B cell (primary cell): ENCODE measurements at regions not wholly inside any gene's neighbourhood (a gene's known extent, or its start where the extent isn't known, plus 50 kb on each side); places are given as distances from the start of the nearest gene placed in this dataset.

ENCODE experiments used
- ATAC-seq: fragments of 200-7000 bp; cut with Tn5 transposase; one replicate; pipeline ENCODE4 v1.10.0; 2021; ENCODE audit warnings: low read depth, mild to moderate bottlenecking, moderate number of reproducible peaks, moderate library complexity
- CTCF ChIA-PET: fragments of 350-600 bp; sonication (Branson Sonifier 250); formaldehyde crosslinking; loops from one replicate; lab custom pipeline; 2021; ENCODE audit warnings: antibody characterized with exemption, inconsistent platforms; lab: Charles Lee
- POLR2A ChIA-PET: fragments of 350-600 bp; sonication (Branson Sonifier 250); formaldehyde crosslinking; loops from one replicate; lab custom pipeline; 2021; ENCODE audit warnings: antibody characterized with exemption; lab: Charles Lee
- DNase-seq: peaks from one replicate; pipeline ENCODE4 v3.0.0; 2013
- H2AFZ ChIP-seq: 2 replicates; pipeline ENCODE4 v1.6.1; 2012; ENCODE audit warnings: mild to moderate bottlenecking, low read depth, low read length; ENCODE audit not compliant: insufficient read depth, poor library complexity, severe bottlenecking
- H3K27ac ChIP-seq, 2 donors: 1 replicate in 1 of 2; 2 replicates in 1 of 2; pipeline ENCODE4 v1.5.1; 2012 to 2013; ENCODE audit warnings: low read length in 2 of 2, mild to moderate bottlenecking in 2 of 2, moderate library complexity in 1 of 2
- H3K27me3 ChIP-seq, 4 experiments: fragments of 200-600 bp in 1 of 4; sonication (generic) in 1 of 4; replicated peaks in 1 of 4; 1 replicate in 2 of 4; 2 replicates in 2 of 4; pipeline versions ENCODE4 v1.6.1 to v1.7.0; 2013 to 2016; ENCODE audit warnings: low read length in 3 of 4, mild to moderate bottlenecking in 2 of 4, mixed read lengths in 1 of 4, moderate library complexity in 1 of 4; ENCODE audit not compliant: insufficient read depth in 4 of 4, control insufficient read depth in 3 of 4; ENCODE audit errors: control extremely low read depth in 1 of 4
- H3K36me3 ChIP-seq, 2 experiments: replicated peaks in 1 of 2; 1 replicate in 1 of 2; 2 replicates in 1 of 2; pipeline versions ENCODE4 v1.6.1 to v1.7.1; 2013; ENCODE audit warnings: low read length in 1 of 2; ENCODE audit not compliant: insufficient read depth in 2 of 2, control insufficient read depth in 1 of 2; ENCODE audit errors: control extremely low read depth in 1 of 2, extremely low read depth in 1 of 2
- H3K4me1 ChIP-seq, 2 donors: fragments of 200-600 bp in 1 of 2; sonication (generic) in 1 of 2; 1 replicate in 1 of 2; 2 replicates in 1 of 2; pipeline versions ENCODE4 v1.5.1 to v1.6.1; 2013 to 2017; ENCODE audit warnings: low read length in 2 of 2; ENCODE audit not compliant: control insufficient read depth in 2 of 2, insufficient read depth in 2 of 2
- H3K4me2 ChIP-seq: replicated peaks from 2 replicates; pipeline ENCODE3; 2012; ENCODE audit warnings: mild to moderate bottlenecking, low read depth, low read length; ENCODE audit not compliant: poor library complexity, severe bottlenecking
- H3K4me3 ChIP-seq, 5 experiments: fragments of 200-600 bp in 1 of 5; sonication (generic) in 1 of 5; 1 replicate in 3 of 5; 2 replicates in 2 of 5; pipeline versions ENCODE4 v1.5.1 to v1.7.0; 2011 to 2016; ENCODE audit warnings: low read length in 4 of 5, mild to moderate bottlenecking in 4 of 5, low read depth in 2 of 5, control low read depth in 1 of 5, moderate library complexity in 1 of 5; ENCODE audit not compliant: insufficient read depth in 1 of 5; ENCODE audit errors: control extremely low read depth in 1 of 5, extremely low read depth in 1 of 5
- H3K79me2 ChIP-seq: fragments of 200-600 bp; sonication (generic); one replicate; pipeline ENCODE4 v1.6.0; 2016; ENCODE audit warnings: low read length; ENCODE audit not compliant: control insufficient read depth, insufficient read depth
- H3K9ac ChIP-seq: fragments of 200-600 bp; sonication (generic); 2 replicates; pipeline ENCODE4 v1.6.1; 2017; ENCODE audit warnings: mild to moderate bottlenecking, low read length, moderate library complexity
- H3K9me3 ChIP-seq, 3 donors: one replicate each; pipeline versions ENCODE4 v1.6.1 to v1.7.1; 2013; ENCODE audit warnings: low read length in 2 of 3; ENCODE audit not compliant: control insufficient read depth in 2 of 3, insufficient read depth in 1 of 3; ENCODE audit errors: control extremely low read depth in 1 of 3
- H4K20me1 ChIP-seq: 2 replicates; pipeline ENCODE4 v1.6.0; 2012; ENCODE audit warnings: mild to moderate bottlenecking, low read length; ENCODE audit not compliant: insufficient read depth, control insufficient read depth, poor library complexity, severe bottlenecking
- H3K27ac Mint-ChIP-seq: one replicate; pipeline ENCODE4 v1.8.0; 2021; ENCODE audit warnings: mixed read lengths
- H3K27me3 Mint-ChIP-seq: one replicate; pipeline ENCODE4 v1.8.0; 2021; ENCODE audit warnings: mixed read lengths
- H3K4me1 Mint-ChIP-seq: one replicate; pipeline ENCODE4 v1.8.0; 2021; ENCODE audit warnings: mixed read lengths
- H3K4me3 Mint-ChIP-seq: one replicate; pipeline ENCODE4 v1.8.0; 2021; ENCODE audit warnings: mixed read lengths
- H3K9me3 Mint-ChIP-seq: one replicate; pipeline ENCODE4 v1.8.0; 2022; ENCODE audit warnings: mixed read lengths; ENCODE audit not compliant: insufficient read depth
- CTCF ChIP-seq: fragments of 200-600 bp; IDR thresholded peaks from one replicate; pipeline ENCODE4 v1.8.0; 2022; ENCODE audit warnings: antibody characterized with exemption, mild to moderate bottlenecking
- EZH2 ChIP-seq: IDR thresholded peaks from 2 replicates; pipeline ENCODE4 v1.6.1; 2012; ENCODE audit warnings: borderline replicate concordance, low read depth, mild to moderate bottlenecking, moderate library complexity, low read length; ENCODE audit not compliant: insufficient read depth, poor library complexity, severe bottlenecking
- WGBS: methylation state at CpG from one replicate; pipeline ENCODE4 v1.1.5; 2013; ENCODE audit warnings: missing lambda C conversion rate; ENCODE audit not compliant: insufficient coverage; 5-methylcytosine and 5-hydroxymethylcytosine counted together
- intact Hi-C: fragments of 100-400 bp; cut with micrococcal nuclease; formaldehyde crosslinking; loops from one replicate; pipeline ENCODE4 v1.10.0; 2022

DNA sequence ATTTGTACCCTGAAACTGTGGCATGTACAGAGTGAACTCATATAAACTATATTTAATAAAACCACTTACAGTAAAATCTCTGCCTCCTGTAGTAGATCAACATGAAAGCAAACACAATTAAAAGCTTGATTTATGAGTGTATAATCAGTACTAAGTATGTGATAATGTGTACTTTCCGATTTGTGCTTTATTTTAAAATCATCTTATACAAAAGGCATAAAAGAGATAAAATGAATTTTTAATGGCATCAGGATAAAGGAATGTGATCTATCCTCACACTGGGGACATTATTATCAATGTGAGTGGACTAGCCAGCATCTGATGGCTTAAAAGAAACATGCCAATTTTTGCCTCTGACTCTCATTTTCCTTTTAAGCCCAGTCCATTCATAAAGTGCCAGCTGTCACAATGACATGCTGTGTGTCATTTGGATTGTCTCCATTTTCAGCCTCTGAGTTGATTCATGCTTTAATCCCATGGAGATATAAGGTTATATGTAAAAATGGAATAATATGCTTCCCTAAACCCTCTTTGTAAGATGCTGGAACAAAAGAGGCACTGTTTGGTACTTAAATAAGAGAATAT is 831.6 kb upstream of the EYS start:
- no peaks in the 10 kb centered on the region for H3K79me2 ChIP-seq
- Mint-ChIP-seq H3K4me1 (no peaks in the 10 kb centered on the region), H3K27me3 (no peaks in the 10 kb centered on the region), H3K4me3 (no peak overlapping the region), H3K9me3 (peaks cover 5% of the 10 kb centered on the region), H3K27ac (no peak overlapping the region)
- ChIA-PET POLR2A (no interaction called here), CTCF (no interaction called here)
- no peak overlapping the region for H3K4me2 ChIP-seq
- no peak overlapping the region for H3K4me3 ChIP-seq
- intact Hi-C loops: no loop called here
- TF ChIP-seq EZH2: no peak
- TF ChIP-seq CTCF: no peak
- no peak overlapping the region for H2AFZ ChIP-seq
- no peak for DNase-seq
- H3K27ac ChIP-seq: no peak overlapping the region
- H3K4me1 ChIP-seq: no peaks in the 10 kb centered on the region
- peaks cover 0 to 9% (median 3%) of the 10 kb centered on the region in 3 donors for H3K9me3 ChIP-seq
- ATAC-seq: no peak
- H3K9ac ChIP-seq: no peak overlapping the region
- WGBS: no CpG with 5 or more reads among the region's 1 CpG
- H3K27me3 ChIP-seq: no peaks in the 10 kb centered on the region
- H4K20me1 ChIP-seq: no peaks in the 10 kb centered on the region
- H3K36me3 ChIP-seq: no peaks in the 10 kb centered on the region

DNA sequence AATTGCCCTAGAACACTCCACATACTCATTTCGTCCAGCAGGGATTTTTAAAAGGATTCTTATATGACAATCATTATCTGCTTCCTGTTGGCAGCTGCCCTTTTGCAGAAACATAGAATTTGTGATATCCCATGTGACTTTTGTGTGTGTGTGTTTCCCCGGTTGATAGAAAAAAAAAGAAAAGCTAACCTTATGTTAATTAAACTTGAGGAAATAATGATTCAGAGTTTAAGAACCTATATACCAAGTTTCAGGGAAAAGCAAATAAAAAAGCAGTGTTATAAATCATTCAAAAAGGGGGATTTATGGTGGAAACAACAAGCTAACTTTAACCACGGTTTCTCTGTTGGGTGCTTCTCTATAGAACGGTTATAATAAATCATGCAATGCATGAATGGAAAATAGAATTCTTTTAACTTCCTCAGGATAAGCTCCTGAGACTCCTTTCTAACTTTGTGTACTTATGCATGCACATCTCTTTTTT is 826.9 kb upstream of the EYS start:
- ATAC-seq: no peak
- no peak overlapping the region for H3K4me2 ChIP-seq

More for the DNA sequence above, 826.9 kb upstream of the EYS start:
- no peaks in the 10 kb centered on the region for H4K20me1 ChIP-seq
- no peaks in the 10 kb centered on the region for H3K9me3 ChIP-seq
- no peaks in the 10 kb centered on the region for H3K27me3 Mint-ChIP-seq
- no peak for DNase-seq
- no peak overlapping the region for H2AFZ ChIP-seq
- H3K27me3 ChIP-seq: no peaks in the 10 kb centered on the region
- no peak overlapping the region for H3K27ac ChIP-seq
- H3K4me3 Mint-ChIP-seq: no peak overlapping the region
- TF ChIP-seq EZH2: no peak
- no peak for TF ChIP-seq CTCF
- H3K9me3 Mint-ChIP-seq: peaks cover 5% of the 10 kb centered on the region
- POLR2A ChIA-PET: no interaction called here
- no peaks in the 10 kb centered on the region for H3K4me1 Mint-ChIP-seq
- no peaks in the 10 kb centered on the region for H3K4me1 ChIP-seq
- no peaks in the 10 kb centered on the region for H3K79me2 ChIP-seq
- H3K36me3 ChIP-seq: no peaks in the 10 kb centered on the region
- CTCF ChIA-PET: no interaction called here
- no peak overlapping the region for H3K9ac ChIP-seq
- H3K27ac Mint-ChIP-seq: no peak overlapping the region
- WGBS: no CpG with 5 or more reads among the region's 4 CpGs
- no peak overlapping the region for H3K4me3 ChIP-seq
- intact Hi-C loops: no loop called here
